AG09309 (cell line): ENCODE measurements at regions not wholly inside any gene's neighbourhood (a gene's known extent, or its start where the extent isn't known, plus 50 kb on each side); places are given as distances from the start of the nearest gene placed in this dataset.

ENCODE experiments used
- DNase-seq: peaks from one replicate; pipeline ENCODE4 v3.0.0-alpha.2; 2010; ENCODE audit warnings: low read depth
- H3K4me3 ChIP-seq: 2 replicates; pipeline ENCODE4 v1.5.1; 2011; ENCODE audit warnings: mild to moderate bottlenecking, low read depth, low read length, moderate library complexity; ENCODE audit not compliant: control insufficient read depth
- CTCF ChIP-seq: IDR thresholded peaks from 2 replicates; pipeline ENCODE4 v1.5.1; 2011; ENCODE audit warnings: mild to moderate bottlenecking, low read depth, low read length, inconsistent platforms; ENCODE audit not compliant: insufficient read depth, control insufficient read depth; ENCODE audit errors: missing control alignments

GRCh38 chr2:149720615-149721014 lies 133.0 kb upstream of the MMADHC start:
- TF ChIP-seq CTCF = no peak
- no peak for DNase-seq
- H3K4me3 ChIP-seq = no peak overlapping the region

DNA sequence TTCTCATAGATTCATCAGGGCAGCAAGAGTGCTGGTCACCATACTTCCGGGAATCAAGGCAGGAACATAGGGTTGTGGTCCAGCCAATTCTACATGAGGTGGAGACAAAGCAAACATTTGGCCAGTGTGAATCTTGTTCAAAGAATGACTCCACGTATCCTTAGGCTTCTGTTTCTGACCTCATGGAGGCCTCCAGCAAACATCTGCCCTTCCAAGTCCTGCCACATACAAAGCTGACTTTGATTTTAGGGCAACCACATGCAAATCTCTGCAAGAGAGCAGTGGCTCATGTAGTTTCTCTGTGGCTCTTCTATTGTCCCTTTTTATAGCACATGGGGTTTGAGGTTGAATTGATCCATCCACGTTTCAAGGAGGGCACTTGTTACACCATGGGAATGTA lies 132.1 kb upstream of the MMADHC start:
- TF ChIP-seq CTCF = no peak
- DNase-seq = no peak
- H3K4me3 ChIP-seq = no peak overlapping the region

GRCh38 chr2:149716687-149717086 lies 129.1 kb upstream of the MMADHC start:
- no peak overlapping the region for H3K4me3 ChIP-seq
- DNase-seq = no peak
- TF ChIP-seq CTCF = no peak

DNA sequence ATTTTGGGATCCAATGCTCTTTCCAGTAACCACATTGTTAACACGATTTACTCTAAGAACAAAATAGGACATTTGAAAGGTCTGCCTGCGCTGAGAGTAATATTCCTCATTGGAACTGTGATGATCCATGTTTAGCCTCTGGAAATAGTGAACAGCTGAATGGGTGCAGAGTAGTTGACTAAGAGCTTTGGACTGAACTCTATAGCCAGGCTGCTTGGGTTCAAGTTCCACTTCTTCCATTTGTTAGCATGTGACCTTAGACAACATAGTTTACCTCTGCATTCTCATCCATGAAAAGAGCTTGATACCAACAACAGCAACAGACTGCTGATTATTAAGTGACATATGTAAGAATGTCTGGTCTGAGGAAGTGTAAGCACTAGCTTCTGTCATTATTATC lies 128.3 kb upstream of the MMADHC start:
- no peak for DNase-seq
- no peak overlapping the region for H3K4me3 ChIP-seq
- no peak for TF ChIP-seq CTCF

DNA sequence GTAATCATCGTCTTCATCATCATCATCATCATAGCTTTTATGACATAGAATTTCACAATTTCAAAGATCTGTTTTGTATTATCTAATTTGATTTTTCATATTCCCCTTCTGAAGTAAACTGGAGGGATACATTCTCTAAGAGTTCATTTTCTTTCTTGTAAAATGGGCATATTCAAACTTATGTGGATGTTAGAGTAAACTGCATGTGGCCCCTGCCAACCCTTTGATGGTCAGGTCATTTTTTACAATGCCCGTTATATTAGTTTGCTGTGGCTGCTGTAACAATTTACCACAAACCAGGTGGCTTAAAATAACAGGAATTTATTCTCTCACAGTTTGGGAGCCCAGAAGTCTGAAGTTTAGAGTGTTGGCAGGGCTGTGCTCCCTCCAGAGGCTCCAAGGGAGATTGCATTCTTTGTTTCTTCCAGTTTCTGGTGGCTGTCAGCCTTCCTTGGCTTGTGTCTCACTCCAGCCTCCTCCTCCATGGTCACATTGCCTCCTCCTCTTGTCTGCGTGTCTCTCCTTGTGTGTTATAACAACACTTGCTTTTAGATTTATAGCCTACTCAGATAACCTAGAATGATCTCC lies 127.5 kb upstream of the MMADHC start:
- DNase-seq = peak; percentile 33
- TF ChIP-seq CTCF = peak; percentile 77
- H3K4me3 ChIP-seq = no peak overlapping the region

- no peak for DNase-seq
- no peak for TF ChIP-seq CTCF
- no peak overlapping the region for H3K4me3 ChIP-seq
These were observed 122.1 kb upstream of the MMADHC start for GRCh38 chr2:149709496-149710263.

- no peak overlapping the region for H3K4me3 ChIP-seq
- no peak for DNase-seq
- TF ChIP-seq CTCF = no peak
These were observed 115.7 kb upstream of the MMADHC start for GRCh38 chr2:149703281-149703680.
